GM12891 (cell line): ENCODE measurements at regions not wholly inside any gene's neighbourhood (a gene's known extent, or its start where the extent isn't known, plus 50 kb on each side); places are given as distances from the start of the nearest gene placed in this dataset.

Source experiments
- POLR2A ChIP-seq: IDR thresholded peaks from 2 replicates; pipeline ENCODE4 v1.6.1; 2011; ENCODE audit warnings: low read depth, low read length, control low read depth
- POLR2AphosphoS5 ChIP-seq: IDR thresholded peaks from 2 replicates; pipeline ENCODE4 v1.6.1; 2011; ENCODE audit warnings: low read depth, low read length, control low read depth
- SPI1 ChIP-seq: IDR thresholded peaks from 2 replicates; pipeline ENCODE4 v1.6.1; 2011; ENCODE audit warnings: low read depth, low read length, control low read depth
- TAF1 ChIP-seq: IDR thresholded peaks from 2 replicates; pipeline ENCODE4 v1.6.1; 2011; ENCODE audit warnings: low read depth, low read length, control low read depth

GRCh38 chr7:56449762-56450161 lies 333.5 kb upstream of the NUPR2 start:
- TF ChIP-seq SPI1 (no peak), TAF1 (no peak), POLR2A (no peak), POLR2AphosphoS5 (no peak)
